Neural crest cell (in vitro differentiated cells): ENCODE measurements at regions not wholly inside any gene's neighbourhood (a gene's known extent, or its start where the extent isn't known, plus 50 kb on each side); places are given as distances from the start of the nearest gene placed in this dataset.

Source experiments
- DNase-seq: peaks from one replicate; pipeline ENCODE4 v3.0.0; 2021; ENCODE audit warnings: low read depth, mixed read lengths, low spot score
- H3K27ac Mint-ChIP-seq: one replicate; pipeline ENCODE4 v1.8.0; 2021; ENCODE audit warnings: mild to moderate bottlenecking, mixed read lengths; ENCODE audit not compliant: unreplicated experiment
- H3K27me3 Mint-ChIP-seq: 2 replicates; pipeline ENCODE4 v1.8.0; 2021; ENCODE audit warnings: low read depth, mild to moderate bottlenecking, mixed read lengths
- H3K36me3 Mint-ChIP-seq: 2 replicates; pipeline ENCODE4 v1.8.0; 2021; ENCODE audit warnings: low read depth, mild to moderate bottlenecking, mixed read lengths
- H3K4me1 Mint-ChIP-seq: 2 replicates; pipeline ENCODE4 v1.8.0; 2021; ENCODE audit warnings: mixed read lengths
- H3K4me3 Mint-ChIP-seq: one replicate; pipeline ENCODE4 v1.8.0; 2021; ENCODE audit warnings: mild to moderate bottlenecking, mixed read lengths
- H3K9me3 Mint-ChIP-seq: 2 replicates; pipeline ENCODE4 v1.8.0; 2021; ENCODE audit warnings: mixed read lengths
- TF ChIP-seq, protein P1 (sequence below): fragments of 200-600 bp; sonication (generic); conservative IDR thresholded peaks from 2 replicates; pipeline ENCODE4 v1.5.0; 2021; ENCODE audit warnings: antibody characterized with exemption, mild to moderate bottlenecking

GRCh38 chr2:239703834-239704233 lies 303.0 kb upstream of the HDAC4 start:
- no peak for DNase-seq
- Mint-ChIP-seq H3K9me3 (peaks cover 3% of the 10 kb centered on the region), H3K27ac (no peak overlapping the region), H3K4me3 (no peak overlapping the region), H3K36me3 (peaks cover 7% of the 10 kb centered on the region), H3K4me1 (peaks cover 12% of the 10 kb centered on the region), H3K27me3 (peaks cover 10% of the 10 kb centered on the region)
- TF ChIP-seq, protein P1, sequence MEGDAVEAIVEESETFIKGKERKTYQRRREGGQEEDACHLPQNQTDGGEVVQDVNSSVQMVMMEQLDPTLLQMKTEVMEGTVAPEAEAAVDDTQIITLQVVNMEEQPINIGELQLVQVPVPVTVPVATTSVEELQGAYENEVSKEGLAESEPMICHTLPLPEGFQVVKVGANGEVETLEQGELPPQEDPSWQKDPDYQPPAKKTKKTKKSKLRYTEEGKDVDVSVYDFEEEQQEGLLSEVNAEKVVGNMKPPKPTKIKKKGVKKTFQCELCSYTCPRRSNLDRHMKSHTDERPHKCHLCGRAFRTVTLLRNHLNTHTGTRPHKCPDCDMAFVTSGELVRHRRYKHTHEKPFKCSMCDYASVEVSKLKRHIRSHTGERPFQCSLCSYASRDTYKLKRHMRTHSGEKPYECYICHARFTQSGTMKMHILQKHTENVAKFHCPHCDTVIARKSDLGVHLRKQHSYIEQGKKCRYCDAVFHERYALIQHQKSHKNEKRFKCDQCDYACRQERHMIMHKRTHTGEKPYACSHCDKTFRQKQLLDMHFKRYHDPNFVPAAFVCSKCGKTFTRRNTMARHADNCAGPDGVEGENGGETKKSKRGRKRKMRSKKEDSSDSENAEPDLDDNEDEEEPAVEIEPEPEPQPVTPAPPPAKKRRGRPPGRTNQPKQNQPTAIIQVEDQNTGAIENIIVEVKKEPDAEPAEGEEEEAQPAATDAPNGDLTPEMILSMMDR = no peak

DNA sequence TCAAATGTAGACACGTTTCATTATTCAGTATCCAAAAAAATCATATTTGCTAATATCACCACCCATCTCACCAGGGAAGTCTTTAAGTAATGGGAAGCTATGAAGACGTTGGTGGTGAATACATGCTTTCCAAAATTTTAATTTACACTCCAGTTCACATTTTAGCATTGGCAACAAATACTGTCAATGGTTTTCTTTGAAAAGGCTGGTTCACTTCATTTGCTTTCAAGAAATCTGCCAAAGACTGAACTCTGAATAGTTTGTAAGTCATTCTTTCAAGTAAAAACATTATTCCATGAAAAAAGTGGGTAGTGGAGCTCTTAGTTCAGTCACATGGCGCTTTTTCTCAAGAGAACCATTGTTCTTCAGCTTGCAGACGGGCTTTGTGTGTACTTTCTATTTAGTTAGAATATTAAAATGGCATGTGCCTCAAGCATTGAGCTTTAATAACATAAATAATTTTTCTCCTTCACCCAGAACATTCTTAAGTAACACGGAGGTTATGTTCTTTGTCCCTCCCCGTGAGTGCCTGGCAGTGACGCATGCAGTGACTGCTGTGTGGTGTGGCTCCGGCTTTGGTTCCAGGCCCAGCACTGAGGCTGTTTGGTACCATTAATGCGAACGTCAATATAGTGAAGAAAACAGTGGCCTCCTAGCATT lies 300.0 kb upstream of the HDAC4 start:
- TF ChIP-seq, protein P1 = no peak
- Mint-ChIP-seq H3K27ac (no peak overlapping the region), H3K9me3 (peaks cover 3% of the 10 kb centered on the region), H3K4me3 (no peak overlapping the region), H3K36me3 (peaks cover 7% of the 10 kb centered on the region), H3K27me3 (peaks cover 3% of the 10 kb centered on the region), H3K4me1 (peaks cover 8% of the 10 kb centered on the region)
- no peak for DNase-seq

- H3K4me3 Mint-ChIP-seq = no peak overlapping the region
- no peak overlapping the region for H3K27ac Mint-ChIP-seq
- H3K27me3 Mint-ChIP-seq = no peaks in the 10 kb centered on the region
- DNase-seq = no peak
- H3K36me3 Mint-ChIP-seq = peaks cover 2% of the 10 kb centered on the region
- peaks cover 12% of the 10 kb centered on the region for H3K4me1 Mint-ChIP-seq
- H3K9me3 Mint-ChIP-seq = peaks cover 3% of the 10 kb centered on the region
- TF ChIP-seq, protein P1 = no peak
Measured at GRCh38 chr2:239697399-239698164, 296.8 kb upstream of the HDAC4 start.

DNA sequence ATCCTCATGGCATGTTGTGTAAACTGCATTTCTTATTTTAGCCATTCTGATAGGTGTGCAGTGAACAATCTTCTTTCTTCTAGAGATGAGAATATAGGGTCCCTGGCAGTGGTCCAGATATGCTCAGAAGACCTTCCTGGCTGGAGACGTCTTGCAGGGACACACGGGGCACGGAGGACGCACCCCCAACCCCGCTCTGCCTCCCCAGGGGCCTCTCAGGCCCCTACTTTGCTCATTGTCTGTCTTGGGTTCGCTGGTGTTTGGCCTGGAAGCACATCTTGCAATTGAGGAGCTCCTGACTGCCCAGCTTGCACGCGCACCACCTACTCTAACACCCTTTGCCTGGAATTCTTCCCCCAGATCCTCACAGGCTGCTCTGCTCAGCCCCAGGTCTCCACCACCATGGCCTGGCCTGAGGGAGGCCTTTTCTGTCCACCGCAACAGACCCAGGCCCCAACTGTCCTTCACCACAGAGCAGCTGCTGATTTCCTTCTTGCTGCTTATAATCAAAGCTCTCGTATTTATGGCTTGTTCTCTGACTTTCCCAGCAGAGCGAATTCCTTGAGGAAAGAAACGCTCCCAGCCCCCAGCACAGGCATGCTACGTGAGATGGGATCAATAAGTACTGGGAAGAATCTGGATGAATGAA lies 295.9 kb upstream of the HDAC4 start:
- Mint-ChIP-seq H3K27ac (peak overlapping the region; percentile 86), H3K27me3 (no peaks in the 10 kb centered on the region), H3K4me1 (peaks cover 14% of the 10 kb centered on the region), H3K36me3 (no peaks in the 10 kb centered on the region), H3K4me3 (no peak overlapping the region), H3K9me3 (no peaks in the 10 kb centered on the region)
- DNase-seq = no peak
- TF ChIP-seq, protein P1 = no peak

DNA sequence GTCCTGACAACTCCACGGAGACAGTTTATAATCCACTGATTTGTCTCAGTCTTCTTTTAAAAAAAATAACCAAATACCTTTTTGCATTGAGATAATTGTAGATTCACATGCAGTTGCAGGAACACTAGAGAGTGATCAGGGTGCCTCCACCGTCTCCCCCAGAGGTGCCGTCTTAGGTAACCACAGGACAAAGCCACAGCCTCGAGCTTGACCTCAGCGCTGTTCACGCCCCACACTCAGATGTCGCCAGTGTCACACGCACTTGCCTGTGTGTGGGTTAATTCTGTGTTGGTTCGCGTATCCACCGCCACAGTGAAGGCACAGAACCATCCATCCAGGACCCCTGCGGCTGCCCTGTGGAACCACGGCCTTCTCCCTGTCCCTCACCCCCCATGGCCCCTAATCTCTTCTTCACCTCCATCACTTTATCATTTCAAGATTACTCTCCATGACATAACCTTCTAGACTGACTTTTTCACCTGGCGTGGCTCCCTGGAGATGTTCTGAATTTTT lies 295.0 kb upstream of the HDAC4 start:
- TF ChIP-seq, protein P1 = no peak
- Mint-ChIP-seq H3K36me3 (no peaks in the 10 kb centered on the region), H3K4me1 (peaks cover 9% of the 10 kb centered on the region), H3K9me3 (no peaks in the 10 kb centered on the region), H3K27me3 (no peaks in the 10 kb centered on the region), H3K4me3 (no peak overlapping the region), H3K27ac (no peak overlapping the region)
- DNase-seq = no peak
